ENCODE measurements at regions not wholly inside any gene's neighbourhood (a gene's known extent, or its start where the extent isn't known, plus 50 kb on each side); places are given as distances from the start of the nearest gene placed in this dataset.

DNA sequence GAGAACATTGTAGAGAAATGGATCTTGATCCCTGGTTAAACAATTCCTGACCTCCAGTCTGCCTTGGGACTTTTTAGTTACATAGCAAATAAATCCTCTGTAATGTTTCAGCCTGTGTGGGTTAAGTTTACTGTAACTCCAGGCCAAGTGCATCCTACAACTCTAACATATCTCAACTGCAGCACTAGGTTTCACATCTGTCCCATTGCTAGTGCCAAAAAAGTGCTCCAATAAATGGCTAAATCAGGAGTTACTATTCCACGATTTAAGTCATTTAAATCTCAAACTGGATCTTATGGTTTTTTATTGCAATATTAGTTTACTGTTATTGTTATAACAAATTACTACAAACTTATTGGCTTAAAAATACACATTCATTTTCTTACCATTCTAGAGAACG lies 479.6 kb downstream of the GPAM start:
- Histone ChIP-seq H3K36me3 (ENCODE audit: control insufficient read depth in 2 of 2, insufficient read depth in 1 of 2, low read length in 2 of 2) (no peaks in the 10 kb centered on the region), H3K27ac (ENCODE audit: extremely low read depth, low read depth, low read length) (no peak overlapping the region), H3K9me3 (ENCODE audit: control insufficient read depth, insufficient read depth, low read depth, low read length) (no peaks in the 10 kb centered on the region), H3K4me3 (ENCODE audit: low read depth, low read length) (no peak overlapping the region), H3K4me1 (ENCODE audit: control insufficient read depth, insufficient read depth, low read length) (no peaks in the 10 kb centered on the region)
- CTCF ChIA-PET, result interaction anchor here (0.6 kb wide), 1 partner anchor 419 kb away, joined by 3 read pairs; no protein-coding TSS in a partner anchor
- TF ChIP-seq ZNF266 (tag by site-specific recombination; IDR thresholded peaks at IDR 0.05; ENCODE audit: low read depth), result no peak
- POLR2A ChIA-PET, result no interaction called here

DNA sequence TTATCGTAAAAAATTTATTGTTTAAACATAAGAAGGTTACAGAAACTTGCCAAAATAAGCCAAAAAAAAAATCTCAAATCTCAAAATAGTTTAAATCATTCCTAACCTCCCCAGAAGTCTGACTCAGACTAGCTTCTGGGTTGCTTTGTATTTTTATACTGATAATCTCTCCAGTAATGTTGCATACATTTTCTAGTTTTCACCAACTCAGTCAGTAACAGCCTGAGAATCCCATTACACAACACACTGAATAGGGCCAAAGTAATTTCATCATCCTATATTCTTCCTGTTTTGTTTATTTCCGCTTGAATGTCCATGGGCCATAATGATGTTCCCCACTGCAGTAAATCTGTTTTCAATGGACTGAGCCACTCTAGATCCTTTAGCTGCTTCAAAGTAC lies 478.5 kb downstream of the GPAM start:
- Histone ChIP-seq H3K9me3 (ENCODE audit: control insufficient read depth, insufficient read depth, low read depth, low read length) (no peaks in the 10 kb centered on the region), H3K36me3 (ENCODE audit: control insufficient read depth in 2 of 2, insufficient read depth in 1 of 2, low read length in 2 of 2) (no peaks in the 10 kb centered on the region), H3K27ac (ENCODE audit: extremely low read depth, low read depth, low read length) (no peak overlapping the region), H3K4me1 (ENCODE audit: control insufficient read depth, insufficient read depth, low read length) (no peaks in the 10 kb centered on the region), H3K4me3 (ENCODE audit: low read depth, low read length) (no peak overlapping the region)
- CTCF ChIA-PET, result no interaction called here
- POLR2A ChIA-PET, result no interaction called here
- TF ChIP-seq ZNF2 (tag by site-specific recombination; IDR thresholded peaks at IDR 0.05) (no peak), ZNF146 (tag by site-specific recombination; IDR thresholded peaks at IDR 0.05) (no peak), ZNF677 (tag by site-specific recombination; IDR thresholded peaks at IDR 0.05) (no peak), GLI4 (tag by site-specific recombination; IDR thresholded peaks at IDR 0.05) (no peak), ZNF777 (tag by site-specific recombination; IDR thresholded peaks at IDR 0.05; ENCODE audit: borderline replicate concordance) (no peak), ZNF169 (tag by site-specific recombination; IDR thresholded peaks at IDR 0.05) (no peak), ZNF623 (tag by site-specific recombination; IDR thresholded peaks at IDR 0.05) (no peak), ZBTB20 (tag by site-specific recombination; IDR thresholded peaks at IDR 0.05) (no peak), ZNF311 (tag by site-specific recombination; IDR thresholded peaks at IDR 0.05; ENCODE audit: borderline replicate concordance) (no peak)
- TF ChIP-seq, protein P1, sequence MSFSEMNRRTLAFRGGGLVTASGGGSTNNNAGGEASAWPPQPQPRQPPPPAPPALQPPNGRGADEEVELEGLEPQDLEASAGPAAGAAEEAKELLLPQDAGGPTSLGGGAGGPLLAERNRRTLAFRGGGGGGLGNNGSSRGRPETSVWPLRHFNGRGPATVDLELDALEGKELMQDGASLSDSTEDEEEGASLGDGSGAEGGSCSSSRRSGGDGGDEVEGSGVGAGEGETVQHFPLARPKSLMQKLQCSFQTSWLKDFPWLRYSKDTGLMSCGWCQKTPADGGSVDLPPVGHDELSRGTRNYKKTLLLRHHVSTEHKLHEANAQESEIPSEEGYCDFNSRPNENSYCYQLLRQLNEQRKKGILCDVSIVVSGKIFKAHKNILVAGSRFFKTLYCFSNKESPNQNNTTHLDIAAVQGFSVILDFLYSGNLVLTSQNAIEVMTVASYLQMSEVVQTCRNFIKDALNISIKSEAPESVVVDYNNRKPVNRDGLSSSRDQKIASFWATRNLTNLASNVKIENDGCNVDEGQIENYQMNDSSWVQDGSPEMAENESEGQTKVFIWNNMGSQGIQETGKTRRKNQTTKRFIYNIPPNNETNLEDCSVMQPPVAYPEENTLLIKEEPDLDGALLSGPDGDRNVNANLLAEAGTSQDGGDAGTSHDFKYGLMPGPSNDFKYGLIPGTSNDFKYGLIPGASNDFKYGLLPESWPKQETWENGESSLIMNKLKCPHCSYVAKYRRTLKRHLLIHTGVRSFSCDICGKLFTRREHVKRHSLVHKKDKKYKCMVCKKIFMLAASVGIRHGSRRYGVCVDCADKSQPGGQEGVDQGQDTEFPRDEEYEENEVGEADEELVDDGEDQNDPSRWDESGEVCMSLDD (tag by site-specific recombination; IDR thresholded peaks at IDR 0.05), result no peak
- TF ChIP-seq, protein P2, sequence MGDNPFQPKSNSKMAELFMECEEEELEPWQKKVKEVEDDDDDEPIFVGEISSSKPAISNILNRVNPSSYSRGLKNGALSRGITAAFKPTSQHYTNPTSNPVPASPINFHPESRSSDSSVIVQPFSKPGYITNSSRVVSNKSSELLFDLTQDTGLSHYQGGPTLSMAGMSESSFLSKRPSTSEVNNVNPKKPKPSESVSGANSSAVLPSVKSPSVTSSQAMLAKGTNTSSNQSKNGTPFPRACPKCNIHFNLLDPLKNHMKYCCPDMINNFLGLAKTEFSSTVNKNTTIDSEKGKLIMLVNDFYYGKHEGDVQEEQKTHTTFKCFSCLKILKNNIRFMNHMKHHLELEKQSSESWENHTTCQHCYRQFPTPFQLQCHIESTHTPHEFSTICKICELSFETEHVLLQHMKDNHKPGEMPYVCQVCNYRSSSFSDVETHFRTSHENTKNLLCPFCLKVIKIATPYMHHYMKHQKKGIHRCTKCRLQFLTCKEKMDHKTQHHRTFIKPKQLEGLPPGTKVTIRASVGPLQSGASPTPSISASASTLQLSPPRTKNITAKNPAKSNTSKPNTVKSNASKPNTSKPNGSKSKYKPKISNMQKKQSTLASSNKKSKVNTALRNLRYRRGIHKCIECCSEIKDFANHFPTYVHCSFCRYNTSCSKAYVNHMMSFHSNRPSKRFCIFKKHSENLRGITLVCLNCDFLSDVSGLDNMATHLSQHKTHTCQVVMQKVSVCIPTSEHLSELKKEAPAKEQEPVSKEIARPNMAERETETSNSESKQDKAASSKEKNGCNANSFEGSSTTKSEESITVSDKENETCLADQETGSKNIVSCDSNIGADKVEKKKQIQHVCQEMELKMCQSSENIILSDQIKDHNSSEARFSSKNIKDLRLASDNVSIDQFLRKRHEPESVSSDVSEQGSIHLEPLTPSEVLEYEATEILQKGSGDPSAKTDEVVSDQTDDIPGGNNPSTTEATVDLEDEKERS (tag by site-specific recombination; IDR thresholded peaks at IDR 0.05), result no peak
- TF ChIP-seq, protein P3, sequence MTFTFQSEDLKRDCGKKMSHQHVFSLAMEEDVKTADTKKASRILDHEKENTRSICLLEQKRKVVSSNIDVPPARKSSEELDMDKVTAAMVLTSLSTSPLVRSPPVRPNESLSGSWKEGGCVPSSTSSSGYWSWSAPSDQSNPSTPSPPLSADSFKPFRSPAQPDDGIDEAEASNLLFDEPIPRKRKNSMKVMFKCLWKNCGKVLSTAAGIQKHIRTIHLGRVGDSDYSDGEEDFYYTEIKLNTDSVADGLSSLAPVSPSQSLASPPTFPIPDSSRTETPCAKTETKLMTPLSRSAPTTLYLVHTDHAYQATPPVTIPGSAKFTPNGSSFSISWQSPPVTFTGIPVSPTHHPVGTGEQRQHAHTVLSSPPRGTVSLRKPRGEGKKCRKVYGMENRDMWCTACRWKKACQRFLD (tag by site-specific recombination; IDR thresholded peaks at IDR 0.05), result no peak

DNA sequence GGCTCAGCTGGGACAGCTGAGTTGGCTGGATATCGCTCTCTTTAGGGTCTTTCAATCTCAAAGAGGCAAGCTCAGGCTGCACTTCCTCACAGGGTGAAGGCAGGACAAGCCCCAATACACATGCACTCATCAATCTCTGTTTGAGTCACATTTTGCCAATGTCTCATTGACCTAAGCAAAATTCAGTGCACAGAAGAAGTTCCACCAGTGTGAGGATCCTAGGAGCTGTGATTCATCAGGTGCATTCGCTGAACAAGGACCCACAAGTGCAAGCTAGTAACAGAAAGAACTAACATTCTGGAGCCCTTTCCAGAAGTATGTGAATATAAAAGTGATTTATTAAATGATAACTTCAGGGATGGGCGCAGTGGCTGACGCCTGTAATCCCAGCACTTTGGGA lies 477.2 kb downstream of the GPAM start:
- Histone ChIP-seq H3K4me3 (ENCODE audit: low read depth, low read length) (no peak overlapping the region), H3K4me1 (ENCODE audit: control insufficient read depth, insufficient read depth, low read length) (no peaks in the 10 kb centered on the region), H3K36me3 (ENCODE audit: control insufficient read depth in 2 of 2, insufficient read depth in 1 of 2, low read length in 2 of 2) (no peaks in the 10 kb centered on the region), H3K9me3 (ENCODE audit: control insufficient read depth, insufficient read depth, low read depth, low read length) (no peaks in the 10 kb centered on the region), H3K27ac (ENCODE audit: extremely low read depth, low read depth, low read length) (no peak overlapping the region)
- ChIA-PET CTCF (no interaction called here), POLR2A (no interaction called here)
- TF ChIP-seq ZNF302 (tag by site-specific recombination; IDR thresholded peaks at IDR 0.05; ENCODE audit: low read depth) (no peak), ZNF221 (tag by site-specific recombination; IDR thresholded peaks at IDR 0.05; ENCODE audit: borderline replicate concordance) (no peak)

Data from HEK293 (cell line).